LNCaP clone FGC (cell line): ENCODE measurements at regions not wholly inside any gene's neighbourhood (a gene's known extent, or its start where the extent isn't known, plus 50 kb on each side); places are given as distances from the start of the nearest gene placed in this dataset.

Experiments
- DNase-seq: peaks from one replicate; pipeline ENCODE4 v3.0.0-alpha.2; 2011; ENCODE audit warnings: low read depth
- H3K4me3 ChIP-seq: 2 replicates; pipeline ENCODE4 v1.5.1; 2011; ENCODE audit warnings: mild to moderate bottlenecking, low read depth, low read length, control low read depth
- CTCF ChIP-seq: IDR thresholded peaks from 2 replicates; pipeline ENCODE4 v1.5.1; 2012; ENCODE audit warnings: mild to moderate bottlenecking; ENCODE audit not compliant: control insufficient read depth, insufficient read depth; ENCODE audit errors: extremely low read depth

GRCh38 chrX:16039834-16040233, 83.5 kb upstream of the GRPR start:
- no peak for TF ChIP-seq CTCF
- no peak overlapping the region for H3K4me3 ChIP-seq
- no peak for DNase-seq

GRCh38 chrX:16039363-16039762, 84.0 kb upstream of the GRPR start:
- no peak for TF ChIP-seq CTCF
- no peak overlapping the region for H3K4me3 ChIP-seq
- DNase-seq, result no peak

GRCh38 chrX:16033331-16033730, 90.0 kb upstream of the GRPR start:
- DNase-seq, result no peak
- no peak overlapping the region for H3K4me3 ChIP-seq
- no peak for TF ChIP-seq CTCF

- TF ChIP-seq CTCF, result no peak
- no peak for DNase-seq
- no peak overlapping the region for H3K4me3 ChIP-seq
These were observed 94.8 kb upstream of the GRPR start for GRCh38 chrX:16028576-16028975.

GRCh38 chrX:16023790-16024734, 99.3 kb upstream of the GRPR start:
- TF ChIP-seq CTCF, result no peak
- DNase-seq, result no peak
- no peak overlapping the region for H3K4me3 ChIP-seq

GRCh38 chrX:16022580-16023200, 100.7 kb upstream of the GRPR start:
- H3K4me3 ChIP-seq, result no peak overlapping the region
- no peak for DNase-seq
- TF ChIP-seq CTCF, result no peak
